Progenitor cell of endocrine pancreas (in vitro differentiated cells): ENCODE measurements at regions not wholly inside any gene's neighbourhood (a gene's known extent, or its start where the extent isn't known, plus 50 kb on each side); places are given as distances from the start of the nearest gene placed in this dataset.
A peak's percentile ranks its signal among the peaks of the same experiment; 100 is the strongest.

Source experiments
- DNase-seq: peaks from one replicate; pipeline ENCODE4 v3.0.0; 2021; ENCODE audit warnings: low spot score; ENCODE audit not compliant: unreplicated experiment
- H3K27ac Mint-ChIP-seq: 2 replicates; pipeline ENCODE4 v1.8.0; 2021; ENCODE audit warnings: mild to moderate bottlenecking, moderate library complexity, mixed read lengths
- H3K27me3 Mint-ChIP-seq: 2 replicates; pipeline ENCODE4 v1.8.0; 2021; ENCODE audit warnings: mixed read lengths
- H3K36me3 Mint-ChIP-seq: 2 replicates; pipeline ENCODE4 v1.8.0; 2022; ENCODE audit warnings: mixed read lengths; ENCODE audit not compliant: insufficient read depth
- H3K4me1 Mint-ChIP-seq: 2 replicates; pipeline ENCODE4 v1.8.0; 2021; ENCODE audit warnings: low read depth, mixed read lengths
- H3K4me3 Mint-ChIP-seq: 2 replicates; pipeline ENCODE4 v1.8.0; 2021; ENCODE audit warnings: low read depth, mild to moderate bottlenecking, moderate library complexity, mixed read lengths
- H3K9me3 Mint-ChIP-seq: 2 replicates; pipeline ENCODE4 v1.8.0; 2021; ENCODE audit warnings: low read depth, mixed read lengths
- TF ChIP-seq, protein P1 (sequence below): fragments of 200-600 bp; sonication (generic); IDR thresholded peaks from one replicate; pipeline ENCODE4 v1.5.0; 2021; ENCODE audit warnings: antibody characterized with exemption, mild to moderate bottlenecking; ENCODE audit not compliant: unreplicated experiment

DNA sequence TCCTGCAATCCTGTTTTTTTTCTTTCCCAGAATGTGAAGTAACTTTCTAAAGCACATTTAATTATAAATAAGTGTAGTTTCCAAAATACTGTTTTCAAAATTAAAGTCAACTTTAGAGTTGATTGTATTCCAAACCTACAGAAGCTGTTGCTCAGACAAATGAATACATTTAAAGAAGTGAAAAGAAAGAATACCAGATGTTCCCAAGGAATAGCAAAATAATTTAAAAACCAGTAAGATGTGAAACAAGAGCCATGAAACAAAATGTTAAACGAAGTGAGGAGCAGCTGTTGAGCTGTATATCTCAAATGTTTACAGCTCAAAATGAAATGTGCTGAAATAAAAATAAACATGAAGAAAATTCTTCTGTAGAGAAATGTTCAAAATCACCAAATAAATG is 627.4 kb upstream of the NDST4 start:
- DNase-seq = no peak
- H3K9me3 Mint-ChIP-seq = no peaks in the 10 kb centered on the region
- no peak overlapping the region for H3K4me3 Mint-ChIP-seq
- no peaks in the 10 kb centered on the region for H3K27me3 Mint-ChIP-seq
- no peaks in the 10 kb centered on the region for H3K36me3 Mint-ChIP-seq
- H3K27ac Mint-ChIP-seq = no peak overlapping the region
- TF ChIP-seq, protein P1, sequence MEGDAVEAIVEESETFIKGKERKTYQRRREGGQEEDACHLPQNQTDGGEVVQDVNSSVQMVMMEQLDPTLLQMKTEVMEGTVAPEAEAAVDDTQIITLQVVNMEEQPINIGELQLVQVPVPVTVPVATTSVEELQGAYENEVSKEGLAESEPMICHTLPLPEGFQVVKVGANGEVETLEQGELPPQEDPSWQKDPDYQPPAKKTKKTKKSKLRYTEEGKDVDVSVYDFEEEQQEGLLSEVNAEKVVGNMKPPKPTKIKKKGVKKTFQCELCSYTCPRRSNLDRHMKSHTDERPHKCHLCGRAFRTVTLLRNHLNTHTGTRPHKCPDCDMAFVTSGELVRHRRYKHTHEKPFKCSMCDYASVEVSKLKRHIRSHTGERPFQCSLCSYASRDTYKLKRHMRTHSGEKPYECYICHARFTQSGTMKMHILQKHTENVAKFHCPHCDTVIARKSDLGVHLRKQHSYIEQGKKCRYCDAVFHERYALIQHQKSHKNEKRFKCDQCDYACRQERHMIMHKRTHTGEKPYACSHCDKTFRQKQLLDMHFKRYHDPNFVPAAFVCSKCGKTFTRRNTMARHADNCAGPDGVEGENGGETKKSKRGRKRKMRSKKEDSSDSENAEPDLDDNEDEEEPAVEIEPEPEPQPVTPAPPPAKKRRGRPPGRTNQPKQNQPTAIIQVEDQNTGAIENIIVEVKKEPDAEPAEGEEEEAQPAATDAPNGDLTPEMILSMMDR = no peak
- H3K4me1 Mint-ChIP-seq = peaks cover 3% of the 10 kb centered on the region

DNA sequence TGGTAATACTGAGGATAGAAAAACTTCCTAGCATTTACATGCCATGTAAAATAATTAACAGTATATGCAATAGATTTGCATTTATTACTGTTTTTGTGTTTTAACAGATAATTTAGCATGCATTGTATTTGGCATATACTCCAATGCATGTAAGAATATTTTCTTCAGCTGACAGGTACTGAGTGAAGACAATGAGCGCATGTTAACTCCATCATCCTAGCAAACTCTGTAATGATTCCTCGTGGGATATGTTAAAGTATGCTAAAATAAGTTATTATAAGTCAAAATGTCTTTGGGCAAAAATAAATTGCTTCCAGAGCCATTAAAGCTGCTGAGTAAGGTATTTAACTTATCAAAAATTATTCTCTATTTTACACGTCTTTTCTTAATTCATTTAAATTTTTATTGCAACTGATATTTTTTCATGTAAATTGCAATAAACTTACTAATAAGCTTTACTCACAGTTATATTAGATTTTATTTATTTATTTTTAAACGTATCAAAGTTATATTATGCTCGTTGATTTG is 616.4 kb upstream of the NDST4 start:
- H3K4me3 Mint-ChIP-seq = no peak overlapping the region
- no peaks in the 10 kb centered on the region for H3K27me3 Mint-ChIP-seq
- H3K9me3 Mint-ChIP-seq = no peaks in the 10 kb centered on the region
- TF ChIP-seq, protein P1 = no peak
- DNase-seq = no peak
- no peaks in the 10 kb centered on the region for H3K36me3 Mint-ChIP-seq
- H3K4me1 Mint-ChIP-seq = no peaks in the 10 kb centered on the region
- H3K27ac Mint-ChIP-seq = no peak overlapping the region

DNA sequence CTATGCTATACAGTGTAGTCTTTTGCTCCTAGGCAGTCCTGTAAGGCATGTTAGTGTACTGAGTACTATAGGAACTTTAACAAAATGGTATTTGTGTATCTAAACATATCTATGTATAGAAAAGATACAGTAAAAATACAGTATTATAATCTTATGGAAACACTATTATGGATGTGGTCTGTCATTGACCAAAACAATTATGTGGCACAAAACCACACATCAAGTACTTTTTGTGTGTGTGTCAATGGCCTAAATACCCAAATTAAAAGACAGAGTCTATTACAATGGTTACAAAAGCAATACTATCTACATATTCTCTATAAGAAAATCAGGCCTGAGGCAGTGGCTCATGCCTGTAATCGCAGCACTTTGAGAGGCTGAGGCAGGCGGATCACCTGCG is 610.2 kb upstream of the NDST4 start:
- Mint-ChIP-seq H3K4me3 (no peak overlapping the region), H3K27me3 (no peaks in the 10 kb centered on the region), H3K4me1 (no peaks in the 10 kb centered on the region), H3K36me3 (no peaks in the 10 kb centered on the region), H3K27ac (no peak overlapping the region), H3K9me3 (no peaks in the 10 kb centered on the region)
- no peak for DNase-seq
- TF ChIP-seq, protein P1 = no peak

DNA sequence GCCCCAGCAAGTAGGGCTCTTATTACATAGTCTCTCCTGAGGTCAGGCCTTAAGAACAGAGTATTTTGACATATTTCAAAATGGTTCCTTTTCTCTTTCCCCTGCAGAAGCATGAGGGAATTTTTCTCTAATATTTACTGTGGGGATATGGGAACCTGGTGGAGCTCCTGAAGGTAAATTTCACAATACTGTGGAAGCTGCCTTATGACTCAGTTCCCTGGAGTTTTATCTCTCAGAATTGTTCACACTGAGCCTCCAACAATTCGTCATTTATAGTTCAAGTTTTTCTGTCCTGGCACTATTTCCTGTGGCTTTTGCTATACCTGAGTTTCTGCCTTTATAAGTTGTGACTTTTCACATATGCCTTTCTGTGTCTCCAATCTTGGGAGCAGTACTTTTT is 607.2 kb upstream of the NDST4 start:
- Mint-ChIP-seq H3K4me1 (no peaks in the 10 kb centered on the region), H3K36me3 (no peaks in the 10 kb centered on the region), H3K27me3 (no peaks in the 10 kb centered on the region), H3K4me3 (no peak overlapping the region), H3K9me3 (no peaks in the 10 kb centered on the region), H3K27ac (peak overlapping the region; percentile 2)
- TF ChIP-seq, protein P1 = no peak
- no peak for DNase-seq

DNA sequence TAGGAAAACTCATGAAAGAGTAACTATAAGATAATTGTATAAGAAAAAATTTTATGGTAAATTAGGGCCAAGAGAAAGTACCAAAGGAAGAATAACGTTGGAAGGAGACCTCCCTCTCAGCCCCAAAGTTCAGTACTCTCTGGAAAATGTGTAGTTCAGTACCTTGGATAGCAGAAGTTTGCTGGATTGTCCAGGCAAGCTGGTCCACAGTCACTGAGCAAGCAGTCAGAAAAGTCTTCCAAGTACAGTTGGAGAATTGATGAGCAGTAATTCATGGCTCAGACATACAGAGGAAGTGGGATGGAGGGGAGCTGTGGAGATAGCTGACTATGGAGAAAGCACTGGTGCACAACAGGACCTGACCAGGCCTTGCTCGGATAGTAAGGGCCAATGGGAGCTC is 598.2 kb upstream of the NDST4 start:
- Mint-ChIP-seq H3K36me3 (no peaks in the 10 kb centered on the region), H3K4me3 (no peak overlapping the region), H3K4me1 (no peaks in the 10 kb centered on the region), H3K27ac (no peak overlapping the region), H3K9me3 (no peaks in the 10 kb centered on the region), H3K27me3 (no peaks in the 10 kb centered on the region)
- no peak for DNase-seq
- TF ChIP-seq, protein P1 = no peak
